ENCODE measurements at regions not wholly inside any gene's neighbourhood (a gene's known extent, or its start where the extent isn't known, plus 50 kb on each side); places are given as distances from the start of the nearest gene placed in this dataset.

DNA sequence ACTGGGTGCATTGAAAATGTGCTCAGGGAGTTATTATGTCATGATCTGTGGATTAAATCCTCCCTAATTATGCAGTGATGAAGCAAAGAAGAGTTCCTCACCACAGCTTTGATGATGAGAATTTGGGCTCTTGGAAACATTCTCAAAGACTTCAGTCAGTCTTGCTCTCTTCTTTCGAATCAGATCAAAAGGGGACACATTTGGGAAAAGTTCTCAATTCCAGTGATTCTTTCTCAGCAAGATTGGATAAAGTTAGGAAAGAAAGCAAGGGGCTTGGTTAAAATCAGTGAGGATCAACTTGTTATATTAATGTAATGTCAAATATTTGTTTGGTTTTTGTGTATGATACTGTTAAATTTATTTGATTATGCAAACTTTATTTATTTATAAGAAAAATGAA, 411.3 kb upstream of the ACTBL2 start:
- no peaks in the 10 kb centered on the region for H3K27me3 ChIP-seq (ENCODE audit: control insufficient read depth, insufficient read depth, low read length, poor library complexity, severe bottlenecking)
- no peak overlapping the region for H3K9ac ChIP-seq (ENCODE audit: extremely low read depth, low read length, poor library complexity, severe bottlenecking)
- H3K9me3 Mint-ChIP-seq: no peaks in the 10 kb centered on the region
- no peak overlapping the region for H3K27ac Mint-ChIP-seq
- 95 to 100% methylated on average over 1 of the region's 1 CpG for WGBS, 2 experiments (ENCODE audit: insufficient coverage in 1 of 2, insufficient read length in 1 of 2)
- no peak overlapping the region for H3K4me3 ChIP-seq (ENCODE audit: low read length)
- no peaks in the 10 kb centered on the region for H3K9me3 ChIP-seq (ENCODE audit: control insufficient read depth, low read length)
- TF ChIP-seq, protein P1, sequence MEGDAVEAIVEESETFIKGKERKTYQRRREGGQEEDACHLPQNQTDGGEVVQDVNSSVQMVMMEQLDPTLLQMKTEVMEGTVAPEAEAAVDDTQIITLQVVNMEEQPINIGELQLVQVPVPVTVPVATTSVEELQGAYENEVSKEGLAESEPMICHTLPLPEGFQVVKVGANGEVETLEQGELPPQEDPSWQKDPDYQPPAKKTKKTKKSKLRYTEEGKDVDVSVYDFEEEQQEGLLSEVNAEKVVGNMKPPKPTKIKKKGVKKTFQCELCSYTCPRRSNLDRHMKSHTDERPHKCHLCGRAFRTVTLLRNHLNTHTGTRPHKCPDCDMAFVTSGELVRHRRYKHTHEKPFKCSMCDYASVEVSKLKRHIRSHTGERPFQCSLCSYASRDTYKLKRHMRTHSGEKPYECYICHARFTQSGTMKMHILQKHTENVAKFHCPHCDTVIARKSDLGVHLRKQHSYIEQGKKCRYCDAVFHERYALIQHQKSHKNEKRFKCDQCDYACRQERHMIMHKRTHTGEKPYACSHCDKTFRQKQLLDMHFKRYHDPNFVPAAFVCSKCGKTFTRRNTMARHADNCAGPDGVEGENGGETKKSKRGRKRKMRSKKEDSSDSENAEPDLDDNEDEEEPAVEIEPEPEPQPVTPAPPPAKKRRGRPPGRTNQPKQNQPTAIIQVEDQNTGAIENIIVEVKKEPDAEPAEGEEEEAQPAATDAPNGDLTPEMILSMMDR (conservative IDR thresholded peaks at IDR 0.05): no peak
- H3K4me1 ChIP-seq (ENCODE audit: control insufficient read depth, insufficient read depth, low read length): no peaks in the 10 kb centered on the region
- H3K36me3 Mint-ChIP-seq (ENCODE audit: low read depth): no peaks in the 10 kb centered on the region
- H3K36me3 ChIP-seq (ENCODE audit: control insufficient read depth, insufficient read depth, low read length): no peaks in the 10 kb centered on the region
- H3K27me3 Mint-ChIP-seq (ENCODE audit: insufficient read depth): no peaks in the 10 kb centered on the region
- H3K4me3 Mint-ChIP-seq: no peak overlapping the region
- no peaks in the 10 kb centered on the region for H3K4me1 Mint-ChIP-seq
- H3K27ac ChIP-seq (ENCODE audit: low read depth, low read length): no peak overlapping the region
- DNase-seq: no peak

DNA sequence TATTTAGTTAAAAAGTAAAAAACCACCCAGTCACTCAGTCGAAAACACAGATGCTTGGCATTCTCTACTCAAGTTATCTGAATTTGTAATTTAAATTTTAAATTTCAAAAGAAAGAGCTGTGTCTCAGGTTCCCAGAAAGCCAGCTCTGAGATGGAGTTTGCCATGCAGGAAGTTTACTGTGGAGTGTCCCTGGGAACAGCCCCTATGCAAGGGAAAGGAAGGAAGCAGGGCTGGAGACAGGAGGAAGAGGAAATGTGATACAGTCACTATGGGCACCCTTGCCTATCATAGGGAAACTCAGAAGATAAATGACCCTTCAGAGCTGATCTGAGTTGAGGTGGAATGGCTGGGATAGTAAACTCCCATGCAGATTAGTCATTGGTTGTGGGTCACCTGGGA, 408.8 kb upstream of the ACTBL2 start:
- TF ChIP-seq, protein P1 (conservative IDR thresholded peaks at IDR 0.05): no peak
- Histone ChIP-seq H3K4me1 (ENCODE audit: control insufficient read depth, insufficient read depth, low read length) (no peaks in the 10 kb centered on the region), H3K9me3 (ENCODE audit: control insufficient read depth, low read length) (no peaks in the 10 kb centered on the region), H3K4me3 (ENCODE audit: low read length) (no peak overlapping the region), H3K36me3 (ENCODE audit: control insufficient read depth, insufficient read depth, low read length) (no peaks in the 10 kb centered on the region), H3K9ac (ENCODE audit: extremely low read depth, low read length, poor library complexity, severe bottlenecking) (no peak overlapping the region), H3K27me3 (ENCODE audit: control insufficient read depth, insufficient read depth, low read length, poor library complexity, severe bottlenecking) (no peaks in the 10 kb centered on the region), H3K27ac (ENCODE audit: low read depth, low read length) (no peak overlapping the region)
- Mint-ChIP-seq H3K27ac (no peak overlapping the region), H3K36me3 (ENCODE audit: low read depth) (no peaks in the 10 kb centered on the region), H3K27me3 (ENCODE audit: insufficient read depth) (no peaks in the 10 kb centered on the region), H3K4me1 (peaks cover 2% of the 10 kb centered on the region), H3K9me3 (no peaks in the 10 kb centered on the region), H3K4me3 (no peak overlapping the region)
- whole genome bisulfite sequencing, 2 experiments (ENCODE audit: insufficient coverage in 1 of 2, insufficient read length in 1 of 2): 100% methylated on average over 1 of the region's 1 CpG; no CpG with 5 or more reads in 1 of the 2 experiments
- DNase-seq: peak; percentile 47

DNA sequence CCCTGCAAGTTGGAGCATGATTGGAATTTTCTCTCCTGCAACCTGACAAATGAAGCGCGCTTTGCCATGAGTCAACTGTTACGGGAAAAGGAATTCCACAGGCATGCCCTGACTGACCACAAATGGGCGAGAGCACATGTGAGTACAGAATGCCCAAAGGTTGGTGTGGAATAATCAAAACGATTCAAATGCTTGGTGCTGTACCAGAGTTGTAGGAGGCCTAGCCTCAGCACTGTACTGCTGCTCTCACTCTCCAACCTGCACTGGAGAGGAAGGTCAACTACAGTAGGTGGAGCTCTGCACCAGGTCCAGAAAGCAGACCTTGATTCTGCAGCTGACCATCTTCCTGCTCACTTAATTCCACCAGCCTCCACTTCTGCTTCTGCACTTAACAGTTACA, 406.9 kb upstream of the ACTBL2 start:
- H3K9me3 Mint-ChIP-seq: no peaks in the 10 kb centered on the region
- no peak overlapping the region for H3K4me3 Mint-ChIP-seq
- H3K36me3 ChIP-seq (ENCODE audit: control insufficient read depth, insufficient read depth, low read length): no peaks in the 10 kb centered on the region
- H3K27me3 ChIP-seq (ENCODE audit: control insufficient read depth, insufficient read depth, low read length, poor library complexity, severe bottlenecking): no peaks in the 10 kb centered on the region
- H3K27ac Mint-ChIP-seq: no peak overlapping the region
- no peaks in the 10 kb centered on the region for H3K27me3 Mint-ChIP-seq (ENCODE audit: insufficient read depth)
- peaks cover 2% of the 10 kb centered on the region for H3K4me1 Mint-ChIP-seq
- DNase-seq: peak; percentile 57
- no peak overlapping the region for H3K4me3 ChIP-seq (ENCODE audit: low read length)
- no peaks in the 10 kb centered on the region for H3K9me3 ChIP-seq (ENCODE audit: control insufficient read depth, low read length)
- no peak overlapping the region for H3K27ac ChIP-seq (ENCODE audit: low read depth, low read length)
- no peaks in the 10 kb centered on the region for H3K36me3 Mint-ChIP-seq (ENCODE audit: low read depth)
- 84 to 92% methylated on average over 5 of the region's 5 CpGs for WGBS, 2 experiments (ENCODE audit: insufficient coverage in 1 of 2, insufficient read length in 1 of 2)
- TF ChIP-seq, protein P1 (conservative IDR thresholded peaks at IDR 0.05): peak; percentile 51
- H3K9ac ChIP-seq (ENCODE audit: extremely low read depth, low read length, poor library complexity, severe bottlenecking): no peak overlapping the region
- H3K4me1 ChIP-seq (ENCODE audit: control insufficient read depth, insufficient read depth, low read length): no peaks in the 10 kb centered on the region

All from endodermal cell (in vitro differentiated cells).